Esophagus squamous epithelium (tissue), 4 donors: ENCODE measurements at regions not wholly inside any gene's neighbourhood (a gene's known extent, or its start where the extent isn't known, plus 50 kb on each side); places are given as distances from the start of the nearest gene placed in this dataset.

Source experiments
- CTCF ChIP-seq, 6 experiments: fragments of 450-650 bp in 4 of 6; fragments of 200-600 bp in 2 of 6; sonication (generic) in 2 of 6; IDR thresholded peaks; one replicate each; pipeline ENCODE4 v1.5.1; 2016 to 2019; ENCODE audit warnings: antibody characterized with exemption in 6 of 6, mild to moderate bottlenecking in 4 of 6, moderate library complexity in 4 of 6
- POLR2A ChIP-seq, 4 donors: fragments of 450-650 bp; IDR thresholded peaks; one replicate each; pipeline ENCODE4 v1.6.1; 2017; ENCODE audit warnings: antibody characterized with exemption in 4 of 4, mild to moderate bottlenecking in 4 of 4, moderate library complexity in 3 of 4

GRCh38 chr12:91344408-91344807 lies 161.8 kb upstream of the DCN start:
- TF ChIP-seq CTCF (IDR thresholded peaks at IDR 0.05) (no peak), POLR2A (IDR thresholded peaks at IDR 0.05) (no peak)
